Fibroblast of skin of left biceps (primary cell): ENCODE measurements at regions not wholly inside any gene's neighbourhood (a gene's known extent, or its start where the extent isn't known, plus 50 kb on each side); places are given as distances from the start of the nearest gene placed in this dataset.
A peak's percentile ranks its signal among the peaks of the same experiment; 100 is the strongest.

ENCODE experiments used
- DNase-seq, 2 experiments: peaks; one replicate each; pipeline ENCODE4 v3.0.0-alpha.2; 2013; ENCODE audit warnings: low read depth in 2 of 2

DNA sequence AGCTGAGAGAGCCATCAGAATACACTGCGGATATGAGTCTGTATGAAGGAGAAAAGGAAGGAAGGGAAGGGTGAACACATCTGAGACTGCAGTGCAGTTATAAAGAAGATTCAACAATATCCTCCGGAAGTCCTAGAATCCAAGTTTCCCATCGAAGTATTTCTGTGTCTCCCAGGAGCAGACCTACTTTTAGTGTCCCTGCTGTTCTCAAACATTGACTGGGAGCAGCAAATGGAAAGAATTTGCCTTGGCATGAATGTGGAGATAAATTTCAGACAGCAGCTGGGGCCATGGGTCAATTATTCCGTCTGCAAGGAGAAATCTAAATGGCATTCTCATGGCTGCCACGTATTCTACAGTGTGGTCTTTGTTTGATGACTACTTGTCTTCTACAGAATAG lies 478.1 kb upstream of the SMC2 start:
- DNase-seq, result no peak

DNA sequence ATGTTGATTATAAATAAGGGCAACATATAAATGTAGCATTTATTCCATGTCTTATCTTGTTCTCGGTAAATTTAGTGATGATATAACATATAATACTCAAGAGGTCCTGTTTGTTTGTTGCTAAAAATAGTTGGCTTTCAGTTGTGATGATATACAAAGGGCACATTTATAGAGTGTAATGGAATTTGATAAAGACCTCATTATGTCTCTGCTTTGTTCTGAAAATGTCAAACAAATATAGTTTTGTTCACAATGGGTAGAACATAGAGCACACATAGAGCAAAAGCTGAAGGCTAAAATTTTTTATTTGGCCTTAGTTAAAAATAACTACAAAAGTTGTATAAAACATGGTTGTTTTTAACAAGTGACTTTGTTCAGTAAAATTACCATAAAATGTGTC lies 477.1 kb upstream of the SMC2 start:
- no peak for DNase-seq

DNA sequence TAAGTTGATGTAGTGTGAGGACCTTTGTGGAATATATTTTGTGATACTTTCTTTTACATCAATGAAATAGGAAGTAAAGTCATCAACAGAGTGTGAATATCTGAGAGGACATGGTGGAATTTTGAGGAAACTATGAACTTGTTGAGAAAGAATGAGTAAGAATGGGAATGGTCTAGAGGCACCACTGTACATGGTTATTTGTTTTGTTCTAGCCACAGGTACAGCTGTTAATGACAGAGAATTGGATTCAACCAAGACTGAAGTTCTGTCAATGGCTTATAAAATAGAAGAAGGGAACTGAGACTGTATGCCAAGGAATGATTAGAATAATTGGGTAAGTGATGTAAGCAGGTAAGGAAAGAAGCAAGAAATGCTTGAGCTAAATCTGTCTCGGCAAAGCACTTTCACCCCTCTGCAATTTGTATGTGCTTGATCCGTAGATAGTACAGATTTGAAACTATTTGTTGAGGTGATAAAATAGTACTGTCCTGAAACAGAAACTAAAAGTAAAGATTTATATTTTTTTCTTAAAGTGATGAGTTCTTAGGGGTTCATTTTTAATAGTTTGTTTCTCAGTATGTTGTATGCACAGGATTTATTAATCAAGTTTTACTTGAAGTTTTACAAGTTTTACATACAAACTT lies 468.8 kb upstream of the SMC2 start:
- DNase-seq, result no peak

DNA sequence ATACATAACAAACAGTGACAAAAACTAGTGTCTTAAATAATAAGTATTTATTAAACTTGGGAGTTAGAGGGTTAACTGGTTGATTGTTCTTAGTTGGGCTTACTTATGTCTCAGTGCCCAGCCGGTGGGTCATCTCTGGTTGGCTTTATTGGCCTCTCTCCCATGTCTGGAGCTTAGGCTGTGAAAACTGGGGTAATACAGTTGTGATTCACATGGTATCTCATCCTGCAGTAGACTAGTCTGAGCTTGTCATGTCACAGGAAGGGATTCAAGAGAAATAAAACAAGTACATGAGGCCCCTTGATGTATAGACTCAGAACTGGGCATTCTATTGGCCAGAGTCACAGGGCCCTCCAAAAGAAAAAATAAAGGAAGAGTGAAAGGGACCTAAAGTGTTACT lies 466.4 kb upstream of the SMC2 start:
- no peak for DNase-seq

DNA sequence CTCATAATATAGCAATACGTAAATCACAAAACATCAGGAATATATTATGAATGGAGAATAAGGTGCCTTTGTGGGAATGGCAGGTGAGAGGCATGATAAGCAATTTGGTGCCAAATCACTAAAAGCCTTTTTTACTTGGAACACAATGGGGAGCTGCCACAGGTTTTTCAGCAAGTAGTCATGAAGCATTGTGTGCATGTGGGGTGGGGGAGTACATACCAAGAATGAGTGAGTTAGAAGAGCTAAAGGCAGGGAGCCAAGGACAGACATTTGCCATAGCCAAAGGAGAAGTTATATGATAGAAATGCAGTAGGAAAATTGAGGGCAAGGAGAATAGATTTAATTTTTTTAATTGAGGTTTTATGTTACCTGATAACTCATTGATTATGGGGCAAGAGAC lies 445.0 kb upstream of the SMC2 start:
- DNase-seq, result no peak

DNA sequence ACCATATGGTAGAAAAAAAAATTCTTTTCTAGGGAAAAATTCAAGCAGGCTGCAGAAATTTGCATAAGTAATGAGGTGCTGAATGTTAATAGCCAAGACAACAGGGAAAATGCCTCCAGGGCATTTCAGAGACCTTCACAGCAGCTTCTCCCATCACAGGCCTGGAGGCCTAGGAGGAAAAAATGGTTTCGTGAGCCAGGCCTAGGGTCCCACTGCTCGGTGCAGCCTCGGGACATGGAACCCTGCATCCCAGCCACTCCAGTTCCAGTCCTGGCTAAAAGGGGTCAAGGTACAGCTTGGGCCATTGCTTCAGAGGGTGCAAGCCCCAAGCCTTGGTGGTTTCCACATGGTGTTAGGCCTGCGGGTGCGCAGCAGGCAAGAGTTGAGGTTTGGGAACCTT lies 436.0 kb upstream of the SMC2 start:
- no peak for DNase-seq

DNA sequence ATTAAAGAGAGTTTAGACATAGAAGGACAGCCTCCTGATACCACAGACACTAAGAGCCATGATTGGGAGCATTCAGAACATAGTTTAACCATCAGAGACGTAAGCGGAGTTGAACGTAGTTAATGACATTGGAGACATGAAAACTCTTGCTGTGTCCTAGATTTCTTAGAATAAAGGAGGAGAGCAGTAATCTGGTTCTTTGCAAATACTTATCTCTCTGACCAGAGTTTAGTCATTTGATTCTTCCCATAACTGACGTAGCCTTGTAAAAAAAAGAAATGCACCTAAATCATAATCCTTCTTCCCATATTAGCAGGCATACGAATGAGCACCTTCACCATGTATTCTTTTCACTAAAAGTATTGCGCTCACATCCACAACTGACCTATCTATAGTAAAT lies 433.3 kb upstream of the SMC2 start:
- no peak for DNase-seq

DNA sequence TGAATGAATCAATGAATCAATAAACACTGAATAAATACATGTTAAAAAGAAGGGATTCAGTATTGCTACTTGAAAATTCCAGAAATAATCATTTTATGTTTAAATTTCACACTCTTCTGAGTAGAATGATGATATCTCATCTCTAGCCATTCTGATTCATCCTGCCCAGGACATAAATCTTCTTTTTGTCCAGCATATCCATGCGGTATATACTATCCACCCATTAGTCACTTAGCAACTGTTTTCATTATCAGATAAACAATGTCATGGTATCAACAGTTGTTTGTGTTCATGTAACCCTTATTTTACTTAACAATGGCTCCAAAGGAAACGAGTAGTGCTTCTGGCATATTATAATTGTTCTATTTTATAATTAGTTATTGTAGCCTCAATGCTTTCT lies 432.4 kb upstream of the SMC2 start:
- no peak for DNase-seq

DNA sequence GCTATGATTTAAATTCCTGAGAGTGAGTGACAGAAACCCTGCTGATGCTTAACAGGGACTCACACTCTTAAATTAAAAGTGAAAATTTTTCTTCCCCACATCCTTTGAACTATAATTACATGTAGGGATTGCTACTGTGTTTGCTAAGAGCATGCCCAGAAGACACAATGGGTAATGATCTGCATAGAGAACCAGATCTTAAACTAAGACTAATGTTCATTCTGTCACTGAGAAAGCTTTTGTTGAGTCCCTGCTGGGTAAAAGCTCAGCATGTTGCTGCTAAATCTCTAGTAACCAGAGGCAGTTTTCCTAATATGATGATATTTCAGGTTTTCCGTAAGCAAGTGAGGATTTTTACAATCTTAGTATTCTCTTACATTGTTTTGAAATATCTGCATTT lies 424.8 kb upstream of the SMC2 start:
- DNase-seq, result no peak

DNA sequence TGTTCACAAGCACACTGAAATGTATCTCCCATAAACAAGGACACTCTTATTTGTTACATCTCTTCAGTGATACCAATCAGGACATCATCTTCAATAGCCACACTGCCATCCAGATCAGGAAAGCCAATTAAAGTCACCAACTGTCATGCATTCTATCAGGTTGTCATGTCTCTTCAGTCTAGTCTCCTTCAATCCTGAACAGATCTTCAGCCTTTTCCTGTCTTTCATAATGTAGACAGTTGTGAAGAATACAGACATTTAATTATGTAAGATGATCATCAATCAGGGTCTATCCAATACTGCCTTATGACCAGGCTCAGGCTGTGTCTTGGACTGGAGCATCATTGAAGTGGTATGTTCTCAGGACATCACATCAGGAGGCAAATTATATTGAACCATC lies 419.8 kb upstream of the SMC2 start:
- DNase-seq, result no peak

DNA sequence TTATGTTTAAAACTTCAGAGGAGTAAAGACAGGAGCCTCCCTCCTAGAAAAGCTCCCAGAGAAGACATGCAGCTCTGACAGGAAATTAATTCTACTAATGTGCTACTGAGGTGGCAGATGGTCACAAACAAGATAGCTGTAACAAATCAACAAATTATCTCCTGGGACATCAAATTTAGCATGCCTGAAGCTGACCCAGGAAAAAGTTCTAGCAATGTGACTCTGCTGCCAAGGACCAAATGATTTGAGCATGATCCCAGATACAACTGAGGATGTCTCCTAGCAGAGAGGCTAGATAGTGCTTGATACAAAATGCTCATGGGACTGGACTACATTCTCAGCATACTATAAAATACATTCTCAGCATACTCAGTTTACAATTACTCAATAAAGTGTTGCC lies 413.5 kb upstream of the SMC2 start:
- DNase-seq, result no peak

DNA sequence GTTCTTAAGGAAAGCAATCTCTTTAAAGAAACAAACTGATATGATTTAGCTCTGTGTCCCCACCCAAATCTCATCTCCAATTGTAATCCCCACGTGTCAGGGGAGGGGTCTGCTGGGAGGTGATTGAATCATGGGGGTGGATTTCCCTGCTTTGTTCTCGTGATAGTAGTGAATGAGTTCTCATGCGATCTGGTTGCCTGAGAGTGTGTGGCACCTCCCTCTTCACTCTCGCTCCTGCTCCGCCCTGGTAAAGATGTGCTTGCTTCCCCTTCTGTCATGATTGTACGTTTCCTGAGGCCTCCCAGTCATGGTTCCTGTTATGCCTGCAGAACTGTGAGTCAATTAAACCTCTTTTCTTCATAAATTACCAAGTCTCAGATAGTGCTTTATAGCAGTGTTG lies 412.7 kb upstream of the SMC2 start:
- DNase-seq, result no peak

DNA sequence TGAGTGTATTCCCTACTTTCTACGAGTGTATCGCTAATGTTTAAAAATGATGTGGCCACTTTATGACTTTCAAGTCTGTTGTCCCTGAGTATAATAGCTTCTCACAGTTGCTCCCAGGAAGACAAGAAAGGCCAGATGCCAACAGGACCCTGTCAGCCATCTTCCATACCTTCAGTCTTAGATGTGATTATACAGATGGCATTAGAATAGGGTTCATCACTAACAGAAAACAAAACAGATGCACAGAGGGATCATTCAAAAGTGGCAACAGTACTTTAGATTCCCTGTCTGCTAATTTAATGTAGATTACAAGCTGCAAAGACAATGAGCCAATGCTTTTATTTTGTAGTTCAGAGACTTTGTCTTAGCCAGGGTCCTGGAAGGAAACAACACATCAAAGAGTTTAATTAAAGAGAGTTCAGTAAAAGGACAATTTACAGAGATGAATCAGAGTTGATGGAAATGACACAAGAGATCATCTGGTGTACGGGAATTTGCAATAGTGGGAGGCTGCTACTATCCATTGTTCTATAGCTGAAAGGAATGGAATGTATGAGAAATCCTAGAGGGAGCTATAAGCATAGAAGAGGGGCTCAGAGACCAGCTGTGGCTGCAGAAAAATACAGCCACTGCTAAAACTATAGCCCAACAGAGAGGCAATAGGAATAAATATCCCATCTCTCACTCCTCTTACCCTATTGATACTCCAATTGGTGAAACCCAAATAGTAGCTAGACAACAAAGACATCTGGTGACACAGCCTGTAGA lies 393.7 kb upstream of the SMC2 start:
- DNase-seq, result no peak

DNA sequence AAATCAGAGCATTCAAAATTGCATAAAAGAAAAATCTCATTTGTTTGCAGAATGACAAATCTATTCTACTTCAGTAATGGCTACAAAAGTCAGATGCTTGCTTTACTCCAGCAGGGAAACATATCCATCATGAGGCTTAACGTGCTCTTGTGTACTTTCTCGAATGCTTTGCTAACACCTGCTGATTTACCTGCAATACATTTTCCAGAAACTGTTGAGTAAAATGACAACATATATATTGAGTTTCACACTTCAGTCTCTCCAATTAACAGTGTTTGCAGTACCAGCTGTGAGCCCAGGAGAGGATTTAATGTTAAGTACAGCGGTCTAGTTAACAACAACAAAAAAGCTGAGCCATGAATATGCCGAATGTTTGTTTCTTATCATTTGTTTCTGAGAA lies 391.5 kb upstream of the SMC2 start:
- no peak for DNase-seq

DNA sequence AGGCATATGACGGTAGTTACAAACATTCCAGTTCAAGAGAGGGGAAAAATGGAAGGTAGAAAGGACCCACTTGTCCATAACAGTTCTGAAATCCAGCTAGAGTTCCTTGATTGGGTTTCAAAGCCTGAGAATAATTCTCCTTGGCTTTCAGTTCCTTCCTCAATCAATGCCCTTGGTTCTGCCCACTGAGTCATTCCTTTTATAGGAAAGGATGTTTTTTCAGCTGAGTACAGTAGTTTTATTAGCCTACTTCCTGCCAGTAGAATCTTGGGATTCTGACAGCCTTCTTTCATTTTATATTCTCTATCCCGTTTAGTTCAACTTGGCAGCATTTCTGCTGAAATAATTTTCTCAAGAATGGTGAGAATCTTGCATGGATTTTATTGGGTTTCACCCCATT lies 386.9 kb upstream of the SMC2 start:
- DNase-seq, result no peak

DNA sequence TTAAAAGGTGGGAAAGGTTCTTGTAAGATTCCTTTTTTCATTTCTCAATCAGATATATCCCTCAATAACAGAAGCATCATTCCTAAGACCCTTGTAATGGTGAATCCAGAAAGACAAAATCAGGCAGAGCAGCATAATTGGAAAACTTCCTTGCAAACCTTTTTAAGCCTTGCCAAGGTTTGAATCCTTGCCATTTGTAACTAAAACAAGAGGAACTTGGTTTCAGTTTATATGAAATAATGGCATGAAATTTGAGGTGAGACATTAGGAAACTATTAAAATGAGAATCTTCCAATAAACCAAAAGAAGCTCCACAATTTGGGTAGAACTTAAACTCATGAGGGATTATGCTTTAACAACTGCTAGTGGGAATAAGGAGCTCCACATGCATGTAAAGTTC lies 384.7 kb upstream of the SMC2 start:
- no peak for DNase-seq

DNA sequence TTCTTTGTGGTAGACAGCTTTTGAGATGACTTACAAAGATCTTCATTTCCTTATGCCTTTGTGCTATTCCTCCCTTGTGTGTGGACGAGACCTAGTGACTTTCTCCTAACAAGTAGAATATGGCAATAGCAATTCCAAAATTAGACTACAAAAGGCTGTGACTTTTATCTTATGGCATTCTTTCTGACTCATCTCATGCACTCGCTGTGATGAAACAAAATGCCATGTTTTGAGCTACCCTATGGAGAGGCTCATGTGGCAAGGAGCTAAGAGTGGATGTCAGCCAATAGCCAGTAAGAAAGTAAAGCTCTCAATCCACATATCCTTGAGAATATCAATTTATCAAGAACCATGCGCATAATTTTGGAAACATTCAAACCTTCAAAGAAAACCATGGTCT lies 380.5 kb upstream of the SMC2 start:
- no peak for DNase-seq

DNA sequence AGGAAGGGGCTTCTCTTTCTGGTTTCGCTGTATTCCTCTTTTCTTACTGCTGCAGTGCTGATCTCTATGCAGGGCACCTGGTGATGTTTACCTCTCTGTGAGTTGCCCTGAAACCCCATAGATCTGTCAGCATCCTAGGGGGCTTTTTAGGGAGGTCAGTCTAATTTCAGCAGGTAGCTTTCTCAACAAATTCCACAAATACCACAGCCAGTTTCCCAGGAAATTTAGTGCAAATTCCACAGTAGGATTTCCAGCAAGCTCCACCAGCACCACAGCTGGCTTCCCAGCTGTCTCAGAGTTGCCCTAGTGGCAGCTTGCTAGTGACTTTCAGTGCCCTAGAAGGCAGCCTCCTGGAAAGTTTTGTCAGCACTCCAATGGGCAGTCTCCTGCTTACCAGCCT lies 379.1 kb upstream of the SMC2 start:
- no peak for DNase-seq

DNA sequence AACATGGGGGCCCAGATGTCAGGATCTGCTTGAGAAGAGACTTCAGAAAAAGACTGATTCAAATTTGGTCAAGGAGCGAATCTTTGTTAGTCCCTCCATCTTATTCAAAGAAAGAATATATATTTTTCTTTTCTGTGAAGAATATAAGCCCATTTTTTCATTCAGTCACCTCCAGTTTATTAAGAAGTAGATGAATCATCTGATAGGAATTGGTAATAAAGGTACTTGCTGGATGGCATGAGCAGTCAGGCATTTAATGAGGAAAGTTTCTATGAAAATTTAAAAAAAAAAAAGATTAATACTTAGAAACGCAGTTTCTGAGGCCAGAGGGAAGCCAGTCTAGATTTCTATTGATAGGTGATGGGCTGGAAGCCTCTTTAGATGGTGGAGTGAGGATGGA lies 373.1 kb upstream of the SMC2 start:
- DNase-seq, result no peak

DNA sequence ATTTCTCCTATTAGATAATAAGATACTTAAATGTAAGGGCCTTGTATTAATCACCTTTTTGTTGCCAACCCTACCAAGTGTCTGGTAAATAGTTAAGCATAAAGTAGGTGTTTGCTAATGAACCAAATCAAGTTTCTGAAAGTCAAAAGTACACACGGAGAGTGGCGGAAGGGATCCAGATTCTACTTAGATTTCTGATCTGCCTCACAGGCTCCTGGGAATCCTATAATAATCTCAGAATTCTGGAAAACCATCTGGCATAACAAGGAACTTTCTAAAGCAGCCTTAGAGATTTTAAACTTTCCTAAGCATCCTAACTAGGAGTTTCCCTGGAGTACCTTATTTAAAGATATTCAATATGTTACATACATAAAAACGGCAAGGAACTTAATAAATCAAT lies 363.2 kb upstream of the SMC2 start:
- DNase-seq, result no peak

DNA sequence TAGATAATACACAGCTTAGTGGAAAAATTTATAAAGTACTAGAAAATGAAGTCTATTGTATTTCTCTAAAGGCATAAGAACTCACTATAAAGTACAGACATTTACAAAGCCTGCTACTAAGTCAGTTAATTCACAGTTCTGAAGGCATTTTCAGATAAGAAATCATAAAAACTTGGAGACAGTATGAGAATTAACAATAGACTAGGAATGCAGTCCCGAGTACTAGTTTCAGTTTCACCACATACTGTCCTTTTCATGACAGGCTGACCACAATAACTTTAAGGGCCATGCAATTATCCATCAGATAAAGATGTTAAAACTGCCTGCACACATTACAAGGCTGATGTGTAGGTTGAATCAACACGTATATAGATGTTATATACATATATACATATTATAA lies 362.6 kb upstream of the SMC2 start:
- no peak for DNase-seq

DNA sequence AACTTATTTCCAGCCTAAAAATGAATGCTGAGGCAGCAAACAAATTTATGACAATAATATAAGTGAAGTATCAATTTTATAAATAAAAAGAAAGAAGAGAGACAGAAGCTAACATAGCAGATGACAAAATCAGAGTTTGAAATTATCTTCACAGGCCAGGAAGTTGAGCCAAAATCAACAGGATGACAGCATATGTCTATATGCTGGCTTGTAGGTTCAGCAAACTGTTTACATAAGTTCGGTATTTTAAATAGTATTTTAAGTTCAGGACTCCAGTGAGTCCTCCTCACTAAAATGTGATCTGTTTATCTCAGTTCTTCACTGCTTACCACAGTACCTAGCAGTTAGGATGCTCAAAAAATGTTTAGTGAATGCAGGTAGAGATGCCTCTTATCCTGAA lies 359.6 kb upstream of the SMC2 start:
- DNase-seq, result no peak

DNA sequence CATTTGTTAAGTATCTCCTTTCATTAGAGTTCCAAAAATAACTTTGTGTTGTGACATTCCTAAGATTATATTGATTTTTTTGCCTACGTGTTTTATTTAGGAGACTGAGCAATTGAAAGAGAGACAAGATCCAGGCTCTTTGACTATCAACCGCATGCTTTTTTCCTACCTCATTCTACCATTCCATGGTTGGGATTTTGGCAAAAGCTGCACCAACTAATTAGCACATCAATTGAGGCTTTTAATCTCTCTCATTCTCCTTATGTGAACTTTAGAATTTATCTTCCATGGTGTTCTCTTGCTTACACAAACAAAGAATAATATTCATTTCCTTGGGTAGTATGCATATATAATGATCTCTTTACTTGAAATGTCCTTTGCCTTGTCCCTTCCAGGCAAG lies 338.7 kb upstream of the SMC2 start:
- DNase-seq, result no peak

DNA sequence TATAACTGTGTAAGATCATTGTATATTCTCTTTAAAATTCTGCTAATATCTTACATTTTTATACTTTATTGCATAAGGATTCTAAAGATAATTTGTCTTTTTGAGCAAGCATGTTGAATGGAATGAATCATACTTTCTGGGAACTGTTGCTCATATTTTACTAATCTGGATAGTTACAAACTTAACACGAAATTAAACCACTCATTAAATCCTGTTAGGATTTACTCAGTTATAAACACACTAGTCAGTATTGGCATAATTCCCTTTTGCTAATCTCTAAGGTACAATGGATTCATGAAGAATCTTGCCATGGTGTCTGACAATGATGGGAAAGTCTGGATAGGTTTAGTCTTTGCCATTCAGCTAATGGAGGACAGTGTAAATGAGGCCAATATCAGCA lies 338.1 kb upstream of the SMC2 start:
- peak in 1 of 2 experiments; percentile 30 for DNase-seq
